ENCODE measurements at regions not wholly inside any gene's neighbourhood (a gene's known extent, or its start where the extent isn't known, plus 50 kb on each side); places are given as distances from the start of the nearest gene placed in this dataset.

- Histone ChIP-seq H3K36me3 (replicated peaks; ENCODE audit: low read depth, low read length) (no peaks in the 10 kb centered on the region), H3K79me2 (ENCODE audit: low read length) (no peaks in the 10 kb centered on the region), H3K4me3 (ENCODE audit: low read length) (no peak overlapping the region), H3K4me2 (ENCODE audit: low read length) (no peak overlapping the region), H3K4me1 (ENCODE audit: low read length) (no peaks in the 10 kb centered on the region), H3K27ac (ENCODE audit: low read length) (no peak overlapping the region), H3K27me3 (ENCODE audit: low read depth, low read length) (no peaks in the 10 kb centered on the region), H2AFZ (ENCODE audit: low read depth, low read length) (no peak overlapping the region), H3K9ac (ENCODE audit: low read length) (no peak overlapping the region), H4K20me1 (ENCODE audit: insufficient read depth, low read length) (no peaks in the 10 kb centered on the region), H3K9me3 (ENCODE audit: insufficient read depth, low read length) (no peaks in the 10 kb centered on the region)
- no peak for TF ChIP-seq CTCF (IDR thresholded peaks at IDR 0.05; ENCODE audit: low read depth, low read length)
- TF ChIP-seq EZH2phosphoT487 (IDR thresholded peaks at IDR 0.05; ENCODE audit: low read depth), result no peak
These were observed 948.4 kb downstream of the MRPL39 start for GRCh38 chr21:24658926-24659325.

GRCh38 chr21:24658026-24658425 is 949.3 kb downstream of the MRPL39 start:
- no peak for TF ChIP-seq EZH2phosphoT487 (IDR thresholded peaks at IDR 0.05; ENCODE audit: low read depth)
- TF ChIP-seq CTCF (IDR thresholded peaks at IDR 0.05; ENCODE audit: low read depth, low read length), result no peak
- Histone ChIP-seq H3K27me3 (ENCODE audit: low read depth, low read length) (no peaks in the 10 kb centered on the region), H3K9ac (ENCODE audit: low read length) (no peak overlapping the region)

GRCh38 chr21:24649691-24650090 is 957.6 kb downstream of the MRPL39 start:
- Histone ChIP-seq H3K27ac (ENCODE audit: low read length) (no peak overlapping the region), H3K36me3 (replicated peaks; ENCODE audit: low read depth, low read length) (no peaks in the 10 kb centered on the region), H3K4me1 (ENCODE audit: low read length) (no peaks in the 10 kb centered on the region), H3K27me3 (ENCODE audit: low read depth, low read length) (no peaks in the 10 kb centered on the region), H3K9me3 (ENCODE audit: insufficient read depth, low read length) (no peaks in the 10 kb centered on the region), H3K4me3 (ENCODE audit: low read length) (no peak overlapping the region), H2AFZ (ENCODE audit: low read depth, low read length) (no peak overlapping the region), H3K4me2 (ENCODE audit: low read length) (no peak overlapping the region), H4K20me1 (ENCODE audit: insufficient read depth, low read length) (no peaks in the 10 kb centered on the region), H3K9ac (ENCODE audit: low read length) (no peak overlapping the region), H3K79me2 (ENCODE audit: low read length) (no peaks in the 10 kb centered on the region)
- TF ChIP-seq EZH2phosphoT487 (IDR thresholded peaks at IDR 0.05; ENCODE audit: low read depth), result no peak
- no peak for TF ChIP-seq CTCF (IDR thresholded peaks at IDR 0.05; ENCODE audit: low read depth, low read length)

More at GRCh38 chr21:24658026-24658425, 949.3 kb downstream of the MRPL39 start:
- Histone ChIP-seq H3K9me3 (ENCODE audit: insufficient read depth, low read length) (no peaks in the 10 kb centered on the region), H3K4me3 (ENCODE audit: low read length) (no peak overlapping the region), H3K4me1 (ENCODE audit: low read length) (no peaks in the 10 kb centered on the region), H3K4me2 (ENCODE audit: low read length) (no peak overlapping the region), H3K27ac (ENCODE audit: low read length) (no peak overlapping the region), H3K79me2 (ENCODE audit: low read length) (no peaks in the 10 kb centered on the region), H3K36me3 (replicated peaks; ENCODE audit: low read depth, low read length) (no peaks in the 10 kb centered on the region), H4K20me1 (ENCODE audit: insufficient read depth, low read length) (no peaks in the 10 kb centered on the region), H2AFZ (ENCODE audit: low read depth, low read length) (no peak overlapping the region)

GRCh38 chr21:24636696-24637095 is 970.6 kb downstream of the MRPL39 start:
- H3K9ac ChIP-seq (ENCODE audit: low read length), result no peak overlapping the region

More at GRCh38 chr21:24636696-24637095, 970.6 kb downstream of the MRPL39 start:
- H3K79me2 ChIP-seq (ENCODE audit: low read length), result no peaks in the 10 kb centered on the region
- no peaks in the 10 kb centered on the region for H4K20me1 ChIP-seq (ENCODE audit: insufficient read depth, low read length)
- no peak overlapping the region for H3K4me3 ChIP-seq (ENCODE audit: low read length)
- no peaks in the 10 kb centered on the region for H3K4me1 ChIP-seq (ENCODE audit: low read length)
- H3K4me2 ChIP-seq (ENCODE audit: low read length), result no peak overlapping the region
- no peaks in the 10 kb centered on the region for H3K36me3 ChIP-seq (replicated peaks; ENCODE audit: low read depth, low read length)
- H3K9me3 ChIP-seq (ENCODE audit: insufficient read depth, low read length), result no peaks in the 10 kb centered on the region
- no peaks in the 10 kb centered on the region for H3K27me3 ChIP-seq (ENCODE audit: low read depth, low read length)
- no peak overlapping the region for H3K27ac ChIP-seq (ENCODE audit: low read length)
- no peak overlapping the region for H2AFZ ChIP-seq (ENCODE audit: low read depth, low read length)
- TF ChIP-seq CTCF (IDR thresholded peaks at IDR 0.05; ENCODE audit: low read depth, low read length), result no peak
- no peak for TF ChIP-seq EZH2phosphoT487 (IDR thresholded peaks at IDR 0.05; ENCODE audit: low read depth)

Measured in OCI-LY3 (cell line).